Testis (tissue), 2 donors: ENCODE measurements at regions not wholly inside any gene's neighbourhood (a gene's known extent, or its start where the extent isn't known, plus 50 kb on each side); places are given as distances from the start of the nearest gene placed in this dataset.

Experiments
- DNase-seq: peaks from one replicate; pipeline ENCODE4 v3.0.0-alpha.2; 2019
- H3K27ac ChIP-seq, 2 donors: fragments of 200-600 bp; sonication (generic); one replicate each; pipeline ENCODE4 v1.5.1; 2019
- H3K27me3 ChIP-seq: fragments of 200-600 bp; sonication (generic); one replicate; pipeline ENCODE4 v1.5.1; 2019
- H3K36me3 ChIP-seq: fragments of 200-600 bp; sonication (generic); one replicate; pipeline ENCODE4 v1.5.1; 2017; ENCODE audit warnings: low read depth; ENCODE audit errors: missing control alignments
- H3K4me1 ChIP-seq: fragments of 200-600 bp; sonication (generic); one replicate; pipeline ENCODE4 v1.5.1; 2019
- H3K4me3 ChIP-seq, 2 donors: fragments of 200-600 bp; sonication (generic); one replicate each; pipeline ENCODE4 v1.5.1; 2017 to 2019
- H3K9me3 ChIP-seq: fragments of 200-600 bp; sonication (generic); one replicate; pipeline ENCODE4 v1.5.1; 2017
- CTCF ChIP-seq, 3 experiments: fragments of 450-650 bp in 2 of 3; fragments of 200-600 bp in 1 of 3; sonication (generic) in 1 of 3; IDR thresholded peaks; one replicate each; pipeline ENCODE4 v1.5.1; 2016 to 2019; ENCODE audit warnings: antibody characterized with exemption in 3 of 3, mild to moderate bottlenecking in 2 of 3, moderate library complexity in 1 of 3
- POLR2A ChIP-seq: fragments of 450-650 bp; IDR thresholded peaks from one replicate; pipeline ENCODE4 v1.6.1; 2017; ENCODE audit warnings: antibody characterized with exemption, mild to moderate bottlenecking, moderate library complexity
- WGBS, 2 donors: methylation state at CpG; one replicate each; pipeline ENCODE4 v1.1.5; 2018; 5-methylcytosine and 5-hydroxymethylcytosine counted together
- intact Hi-C: fragments of 100-400 bp; cut with DNase I; formaldehyde crosslinking; loops from one replicate; pipeline ENCODE4 v1.15.1; 2023; ENCODE audit warnings: low total_unique reads

GRCh38 chr2:14975381-14975780 lies 342.9 kb downstream of the LRATD1 start:
- Histone ChIP-seq H3K4me3 (no peak overlapping the region), H3K4me1 (no peaks in the 10 kb centered on the region), H3K9me3 (no peaks in the 10 kb centered on the region), H3K27me3 (no peaks in the 10 kb centered on the region), H3K27ac (no peak overlapping the region), H3K36me3 (no peaks in the 10 kb centered on the region)
- no peak for DNase-seq
- intact Hi-C loops, result no loop called here
- WGBS, 2 donors, result 80 to 87% methylated on average over 2 of the region's 2 CpGs
- TF ChIP-seq POLR2A (no peak), CTCF (IDR thresholded peaks at IDR 0.05) (no peak)

- no peak overlapping the region for H3K4me3 ChIP-seq
- TF ChIP-seq CTCF (IDR thresholded peaks at IDR 0.05) (no peak), POLR2A (no peak)
- no peaks in the 10 kb centered on the region for H3K36me3 ChIP-seq
- no peak overlapping the region for H3K27ac ChIP-seq
- intact Hi-C loops, result no loop called here
- H3K27me3 ChIP-seq, result no peaks in the 10 kb centered on the region
- DNase-seq, result no peak
- H3K9me3 ChIP-seq, result no peaks in the 10 kb centered on the region
- no peaks in the 10 kb centered on the region for H3K4me1 ChIP-seq
- 0 to 83% methylated on average over 1 of the region's 1 CpG for WGBS, 2 donors
Measured at GRCh38 chr2:14977021-14977420, 344.5 kb downstream of the LRATD1 start.

- intact Hi-C loops, result no loop called here
- Histone ChIP-seq H3K27ac (no peak overlapping the region), H3K27me3 (no peaks in the 10 kb centered on the region), H3K9me3 (no peaks in the 10 kb centered on the region), H3K36me3 (no peaks in the 10 kb centered on the region), H3K4me3 (no peak overlapping the region), H3K4me1 (no peaks in the 10 kb centered on the region)
- no peak for TF ChIP-seq POLR2A
- TF ChIP-seq CTCF (IDR thresholded peaks at IDR 0.05), result no peak
- no peak for DNase-seq
- WGBS, 2 donors, result 84 to 98% methylated on average over 2 of the region's 2 CpGs
Measured at GRCh38 chr2:14978845-14979244, 346.3 kb downstream of the LRATD1 start.

- WGBS, 2 donors, result 84 to 87% methylated on average over 4 of the region's 4 CpGs
- intact Hi-C loops, result no loop called here
- Histone ChIP-seq H3K4me3 (no peak overlapping the region), H3K4me1 (no peaks in the 10 kb centered on the region), H3K27me3 (no peaks in the 10 kb centered on the region), H3K36me3 (no peaks in the 10 kb centered on the region), H3K27ac (no peak overlapping the region), H3K9me3 (no peaks in the 10 kb centered on the region)
- no peak for DNase-seq
- no peak for TF ChIP-seq POLR2A
- no peak for TF ChIP-seq CTCF (IDR thresholded peaks at IDR 0.05)
Measured at GRCh38 chr2:14982790-14983189, 350.3 kb downstream of the LRATD1 start.

GRCh38 chr2:14988600-14988999 lies 356.1 kb downstream of the LRATD1 start:
- H3K36me3 ChIP-seq, result no peaks in the 10 kb centered on the region
- no peak overlapping the region for H3K27ac ChIP-seq
- no peaks in the 10 kb centered on the region for H3K4me1 ChIP-seq
- no peaks in the 10 kb centered on the region for H3K9me3 ChIP-seq
- no peaks in the 10 kb centered on the region for H3K27me3 ChIP-seq
- TF ChIP-seq CTCF (IDR thresholded peaks at IDR 0.05) (no peak), POLR2A (no peak)
- DNase-seq, result no peak
- intact Hi-C loops, result no loop called here
- no peak overlapping the region for H3K4me3 ChIP-seq
